HG02973 (cell line): ENCODE measurements at regions not wholly inside any gene's neighbourhood (a gene's known extent, or its start where the extent isn't known, plus 50 kb on each side); places are given as distances from the start of the nearest gene placed in this dataset.
"Not testable (repeated sequence)": the region's sequence is repeated elsewhere in the genome, so short reads cannot be mapped to it uniquely, and the experiment has no call there.

Source experiments
- ATAC-seq: cut with Tn5 transposase; IDR thresholded peaks from one replicate; pipeline ENCODE4 v1.9.1; 2021; ENCODE audit warnings: moderate library complexity; ENCODE audit not compliant: unreplicated experiment

DNA sequence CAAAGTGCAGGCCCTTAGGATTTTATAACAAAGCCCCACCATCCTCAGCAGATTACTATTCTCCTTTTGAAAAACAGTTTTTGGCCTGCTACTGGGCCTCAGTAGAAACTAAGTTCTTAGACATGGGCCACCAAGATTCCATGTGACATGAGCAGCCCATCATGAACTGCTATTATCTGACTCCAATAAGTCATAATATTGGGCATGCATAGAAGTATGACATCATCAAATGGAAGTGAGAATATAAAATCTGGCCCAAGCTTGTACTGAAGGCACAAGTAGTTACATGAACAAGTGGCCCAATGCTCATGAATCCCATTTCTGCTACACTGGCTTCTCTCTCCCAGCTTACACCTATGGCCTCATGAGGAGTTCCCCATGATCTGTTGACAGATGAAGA lies 404.8 kb downstream of the EPHA5 start:
- ATAC-seq = no peak

DNA sequence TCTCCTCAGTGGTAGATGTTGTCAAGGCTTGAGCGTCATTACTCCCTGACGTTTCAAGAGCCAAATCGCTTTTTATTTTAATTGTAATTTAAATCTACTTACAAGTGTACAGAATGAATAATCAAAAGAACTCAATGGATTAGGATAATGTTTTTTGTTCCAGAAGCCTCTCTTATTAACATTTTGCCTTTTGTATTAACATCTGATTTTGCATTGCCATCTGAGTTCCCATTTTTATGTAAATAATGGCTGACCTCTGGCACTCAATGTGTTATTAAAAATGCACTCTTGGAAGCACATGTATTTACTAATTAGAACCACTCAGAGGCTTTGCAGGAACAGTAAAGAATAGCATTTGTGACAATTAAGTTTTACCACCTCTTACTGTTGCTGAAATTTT lies 411.0 kb downstream of the EPHA5 start:
- ATAC-seq = no peak

DNA sequence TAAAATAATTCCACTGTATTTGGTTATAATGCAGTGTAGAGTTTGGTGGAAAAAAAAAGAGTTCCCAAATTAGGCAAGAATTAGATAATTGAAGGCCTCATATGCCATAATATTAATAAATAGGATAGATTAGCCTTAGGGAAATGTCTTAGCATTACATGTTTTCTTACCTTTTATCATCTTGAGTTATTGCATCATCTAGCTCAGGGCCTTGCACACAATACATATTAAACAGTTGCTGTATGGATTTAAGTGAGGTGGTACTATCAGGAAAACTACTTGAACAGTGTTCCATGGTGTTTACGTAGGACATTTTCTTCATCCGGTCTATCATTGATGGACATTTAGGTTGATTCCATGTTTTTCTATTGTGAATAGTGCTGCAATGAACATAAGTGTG lies 419.4 kb downstream of the EPHA5 start:
- no peak for ATAC-seq

DNA sequence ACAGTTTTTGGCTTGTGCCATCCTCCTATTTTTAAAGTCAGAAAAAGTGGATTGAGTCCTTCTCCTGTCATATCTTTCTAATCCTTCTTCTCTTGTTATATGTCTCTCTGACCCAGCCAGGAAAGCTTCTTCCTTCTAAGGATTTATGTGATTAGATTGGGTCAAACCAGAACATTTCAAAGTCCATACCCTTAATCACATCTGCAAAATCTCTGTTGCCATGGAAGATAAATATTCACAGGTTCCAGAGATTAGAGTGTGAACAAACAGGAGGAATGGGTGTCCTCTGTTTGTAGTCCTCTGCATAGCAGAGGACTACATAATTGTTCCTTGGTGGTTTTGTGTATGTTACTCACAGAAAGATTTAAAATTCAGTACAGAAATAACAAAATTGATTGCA lies 421.2 kb downstream of the EPHA5 start:
- no peak for ATAC-seq

DNA sequence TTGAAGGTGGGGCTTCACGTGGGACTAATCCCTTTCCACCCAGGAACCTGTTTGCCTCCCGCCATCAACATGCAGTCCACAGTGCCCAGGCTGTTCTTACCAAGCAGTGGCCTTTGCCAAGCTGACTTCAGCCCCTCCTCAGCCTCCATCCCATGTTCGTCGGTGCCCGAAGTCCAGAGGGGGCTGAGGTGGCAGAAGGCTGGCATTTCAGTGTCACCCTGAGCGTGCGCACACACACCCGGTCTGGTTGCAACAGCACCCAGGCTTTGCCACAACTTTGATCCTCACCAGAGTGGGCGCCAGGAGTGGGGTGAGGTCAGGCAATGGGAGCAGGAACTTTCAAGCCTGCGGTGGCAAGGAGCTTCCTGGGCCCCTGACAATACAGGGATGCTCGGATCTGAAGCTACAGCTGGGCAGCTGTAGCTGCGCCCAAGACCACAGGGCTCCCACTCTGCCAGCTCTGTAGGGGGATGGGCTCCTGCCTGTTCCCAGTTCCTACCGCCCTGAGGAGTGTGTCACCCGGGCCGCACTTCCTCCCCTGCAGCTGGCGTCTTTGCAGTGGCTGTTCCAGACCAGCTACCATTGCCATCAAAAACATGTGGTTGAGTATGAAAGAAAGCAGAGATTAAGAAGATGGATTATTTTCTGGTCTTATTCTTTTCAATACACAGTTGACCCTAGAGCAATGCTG lies 428.0 kb downstream of the EPHA5 start:
- no peak for ATAC-seq

DNA sequence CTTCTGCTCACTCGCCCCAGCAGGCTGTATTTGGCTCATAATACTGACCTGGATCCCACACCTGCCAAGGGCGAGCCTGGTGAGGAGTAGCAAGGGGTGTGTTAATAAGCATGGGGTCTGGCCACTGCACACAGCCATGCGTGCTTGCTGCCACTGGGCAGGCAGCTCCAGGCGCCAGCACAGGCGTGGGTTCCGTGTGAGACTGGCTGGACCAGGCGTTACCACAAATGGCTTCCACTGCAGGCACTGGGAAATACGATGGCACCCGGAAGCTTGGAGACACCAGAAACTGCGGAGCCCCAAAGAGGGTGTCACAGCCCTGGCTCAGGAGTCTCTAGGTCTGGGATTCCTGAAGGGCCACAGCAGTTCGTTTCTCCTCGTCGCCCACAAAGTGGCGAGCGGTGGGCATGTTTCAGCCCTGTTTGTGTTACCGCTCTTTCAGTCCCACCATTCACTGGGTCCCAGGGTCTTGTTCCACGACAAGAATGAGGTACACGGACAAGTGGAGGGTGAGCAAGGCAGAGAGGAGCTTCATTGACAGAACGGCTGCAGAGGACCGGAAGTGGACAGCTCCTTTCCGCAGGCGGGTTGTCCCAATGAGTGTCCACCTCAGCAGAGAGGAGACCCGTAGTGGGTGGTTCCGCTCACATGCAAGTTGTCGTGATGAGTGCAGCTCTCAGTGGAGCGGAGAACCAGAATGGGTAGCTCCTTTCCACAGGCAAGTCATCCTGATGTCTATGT lies 428.9 kb downstream of the EPHA5 start:
- no peak for ATAC-seq

DNA sequence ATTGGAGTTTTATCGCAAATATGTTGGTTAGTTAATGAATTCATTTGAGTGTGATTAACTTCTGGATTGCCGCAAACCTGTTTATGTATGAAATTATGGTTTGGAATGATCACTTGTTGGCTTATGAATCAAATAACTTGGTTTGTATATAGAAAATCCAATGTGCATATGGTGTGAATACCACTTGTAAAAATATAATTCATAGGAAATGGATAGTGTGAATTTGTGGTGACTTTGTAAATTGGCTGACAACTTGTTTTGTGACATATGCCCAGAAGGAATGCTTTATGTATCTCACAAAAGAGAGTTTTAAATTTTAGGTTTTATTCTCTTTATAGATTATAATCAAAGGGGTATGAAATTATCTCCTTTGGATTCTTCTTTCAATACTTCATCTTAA lies 436.2 kb downstream of the EPHA5 start:
- ATAC-seq = no peak

DNA sequence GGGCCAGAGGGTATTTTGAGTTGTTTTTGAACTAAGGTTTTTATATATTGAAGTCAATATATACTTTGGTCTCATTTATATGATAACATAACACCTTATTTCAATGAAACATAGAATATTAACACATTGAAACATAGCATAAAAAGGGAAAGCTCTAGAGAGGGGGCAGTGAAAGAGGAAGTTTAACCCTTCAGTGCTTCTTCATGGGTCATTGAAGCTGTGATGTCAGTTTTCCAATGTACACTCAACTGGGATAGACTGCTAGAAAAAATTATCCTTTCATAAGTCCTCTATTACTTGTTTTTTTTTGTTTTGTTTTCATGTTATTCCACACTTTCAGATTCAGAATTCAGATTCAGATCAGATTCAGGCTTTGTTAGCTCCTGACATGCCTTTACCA lies 442.7 kb downstream of the EPHA5 start:
- ATAC-seq = no peak

DNA sequence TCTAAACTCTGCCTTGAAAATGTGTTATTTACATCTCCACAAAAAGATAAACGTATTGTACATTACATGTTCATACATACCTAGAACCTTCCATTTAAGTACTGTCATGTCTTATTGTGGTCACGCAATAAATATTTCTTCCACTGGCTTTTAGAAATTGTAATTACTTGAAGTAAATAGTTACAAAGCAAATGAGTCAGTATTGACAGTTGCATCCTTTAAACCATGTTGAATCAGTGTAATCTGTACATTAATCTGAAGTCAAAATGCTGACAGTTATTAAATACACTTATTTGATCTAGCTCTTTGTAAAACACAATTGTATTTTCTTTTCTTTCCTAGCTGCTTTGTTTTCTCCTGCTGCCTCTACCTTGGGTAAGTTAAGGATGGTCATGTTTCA lies 446.7 kb downstream of the EPHA5 start:
- ATAC-seq = no peak

DNA sequence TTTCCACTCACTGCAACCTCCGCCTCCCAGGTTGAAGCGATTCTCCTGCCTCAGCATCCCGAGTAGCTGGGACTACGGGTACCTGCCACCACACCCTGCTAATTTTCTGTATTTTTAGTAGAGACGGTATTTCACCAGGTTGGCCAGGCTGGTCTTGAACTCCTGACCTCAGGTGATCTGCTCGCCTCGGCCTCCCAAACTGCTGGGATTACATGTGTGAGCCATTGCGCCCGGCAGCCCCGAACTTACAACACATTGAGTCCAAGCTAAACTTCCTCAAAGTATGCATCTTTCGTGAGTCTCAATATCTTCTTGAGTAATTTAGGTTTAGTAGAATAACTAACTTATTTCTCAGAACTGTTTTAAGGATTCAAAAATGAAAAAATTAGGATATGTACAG lies 447.2 kb downstream of the EPHA5 start:
- not testable (repeated sequence) for ATAC-seq

DNA sequence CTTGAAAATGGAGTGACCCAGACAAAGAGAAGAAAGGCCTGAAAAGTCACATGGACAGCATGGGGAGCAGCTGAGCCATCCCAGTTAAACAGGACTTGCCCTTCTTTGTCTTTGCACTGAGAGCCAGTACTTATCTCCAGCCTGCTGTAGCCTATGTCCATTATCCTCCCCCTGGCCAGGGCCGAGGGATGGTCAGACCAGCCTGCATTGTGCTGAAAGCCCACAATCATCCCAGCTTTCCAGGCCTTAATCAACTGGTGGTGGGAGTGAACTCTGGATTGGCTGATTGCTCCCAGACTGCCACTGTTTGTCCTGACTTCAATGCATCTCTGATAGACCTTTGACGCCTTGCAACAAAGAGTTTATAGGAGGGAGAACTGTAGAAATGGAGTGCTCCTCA lies 453.1 kb downstream of the EPHA5 start:
- ATAC-seq = no peak

DNA sequence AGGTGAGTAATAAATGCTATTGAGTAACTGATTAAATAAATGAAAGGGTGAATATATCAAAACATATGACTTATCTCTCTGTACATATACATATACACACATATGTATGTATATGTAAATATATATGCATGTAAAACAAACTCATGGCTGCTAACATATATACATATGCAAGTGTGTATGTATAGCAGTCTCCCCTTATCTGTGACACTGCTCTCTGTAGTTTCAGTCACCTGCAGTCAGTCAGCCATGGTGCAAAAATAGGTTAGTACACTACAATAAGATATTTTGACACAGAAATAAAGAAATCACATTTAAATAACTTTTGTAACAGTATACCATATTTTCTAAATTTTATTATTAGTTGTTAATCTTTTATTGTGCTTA lies 467.4 kb downstream of the EPHA5 start:
- ATAC-seq = no peak

DNA sequence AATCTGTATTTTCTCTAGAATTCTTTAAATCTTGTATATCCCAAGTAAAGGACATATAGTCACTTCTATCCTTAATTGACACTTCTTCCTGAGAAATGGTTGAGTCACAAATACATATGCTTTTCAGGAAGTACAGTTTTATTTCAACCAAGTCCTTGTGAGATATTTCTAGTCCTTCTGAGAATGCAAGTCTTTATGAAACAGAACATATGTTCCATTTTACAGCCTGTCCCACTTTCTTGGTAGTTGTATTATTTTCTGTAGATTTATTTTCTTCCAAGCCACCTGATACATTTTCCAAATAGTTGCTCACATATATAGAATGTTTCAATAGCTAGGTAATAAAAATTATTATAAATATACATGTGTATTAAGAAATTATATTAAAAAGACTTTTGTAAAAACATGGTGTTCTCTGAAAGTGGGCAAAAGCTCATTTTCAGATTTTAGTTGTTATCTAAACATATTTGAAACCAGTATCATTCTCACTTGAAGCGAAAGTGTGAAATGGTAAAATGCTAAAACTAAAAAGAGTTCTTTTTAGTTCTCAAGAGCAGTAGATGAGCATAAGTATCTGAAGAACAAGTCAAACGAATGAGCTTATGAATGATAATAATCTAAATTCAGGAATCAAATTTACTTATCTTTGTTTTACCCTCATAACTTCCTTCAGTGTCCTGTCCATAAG lies 468.0 kb downstream of the EPHA5 start:
- no peak for ATAC-seq

DNA sequence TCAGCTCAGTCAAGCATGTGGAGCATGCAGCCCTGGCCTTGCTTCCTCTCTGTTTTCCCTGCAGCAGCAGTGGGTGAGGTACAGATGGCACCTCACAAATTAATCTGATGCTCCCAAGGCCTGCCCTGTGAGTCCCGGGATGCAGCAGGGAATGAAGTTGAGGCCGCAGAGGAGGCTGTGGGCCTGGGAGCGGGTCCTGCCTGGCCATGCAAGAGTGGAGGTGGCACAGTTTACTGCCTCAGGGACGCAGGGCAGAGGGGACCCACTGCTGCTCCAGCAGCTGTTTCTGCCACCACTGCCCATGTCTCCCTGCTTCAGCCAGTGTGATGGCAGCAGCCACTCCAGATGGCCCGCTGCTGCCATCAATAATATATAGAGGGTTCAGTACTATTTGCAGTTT lies 474.6 kb downstream of the EPHA5 start:
- no peak for ATAC-seq

DNA sequence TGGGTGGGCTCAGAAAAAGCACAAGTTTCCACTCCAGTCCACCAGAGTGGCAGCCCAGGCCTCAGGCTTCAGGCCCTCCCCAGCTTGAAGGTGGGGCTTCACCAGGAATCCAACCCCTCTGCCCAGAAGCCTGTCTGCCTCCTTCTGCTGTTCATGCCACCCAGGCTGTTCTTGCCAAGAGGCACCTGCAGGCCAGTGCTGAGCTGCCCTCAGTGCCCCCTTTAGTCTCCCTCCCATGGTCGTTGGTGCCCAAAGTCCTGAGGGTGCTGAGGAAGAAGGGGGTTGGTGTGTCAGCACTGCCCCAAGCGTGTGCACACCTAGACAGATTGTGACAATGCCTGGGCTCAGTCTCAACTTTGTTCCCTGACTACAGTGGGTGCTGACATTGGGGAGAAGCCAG lies 475.3 kb downstream of the EPHA5 start:
- no peak for ATAC-seq

DNA sequence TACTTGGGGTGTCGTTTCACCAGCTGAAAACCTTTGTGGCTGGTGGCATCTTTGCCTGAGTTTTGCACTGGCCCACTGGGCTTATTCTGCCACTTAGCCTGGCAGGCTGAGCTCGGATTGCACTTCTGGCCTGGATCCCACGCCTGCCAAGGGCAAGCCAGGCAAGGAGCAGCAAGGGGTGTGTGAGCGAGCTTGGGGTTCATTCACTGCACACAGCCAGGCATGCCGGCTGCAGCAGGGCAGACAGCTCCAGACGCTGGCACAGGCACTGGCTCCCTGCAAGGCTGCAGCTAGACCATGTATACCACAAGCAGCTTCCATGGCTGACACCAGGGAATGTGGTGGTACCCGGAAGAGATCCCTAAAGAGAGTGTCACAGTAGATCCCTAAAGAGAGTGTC lies 476.3 kb downstream of the EPHA5 start:
- no peak for ATAC-seq

DNA sequence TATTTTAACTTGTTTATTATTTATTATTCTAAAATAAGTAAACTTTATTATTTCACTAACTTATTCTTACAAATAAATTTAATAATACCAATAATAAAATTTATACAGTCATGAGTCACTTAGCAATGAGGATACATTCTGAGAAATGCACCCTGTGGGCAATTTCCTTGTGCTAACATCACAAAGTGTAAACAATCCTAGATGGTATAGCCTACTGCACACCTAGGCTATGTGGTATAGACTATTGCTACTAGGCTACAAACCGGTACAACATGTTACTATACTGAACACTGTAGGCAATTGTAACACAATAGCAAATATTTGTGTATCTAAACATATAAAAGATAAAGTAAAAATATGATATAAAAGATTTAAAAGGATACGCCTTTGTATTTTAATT lies 479.5 kb downstream of the EPHA5 start:
- ATAC-seq = no peak

DNA sequence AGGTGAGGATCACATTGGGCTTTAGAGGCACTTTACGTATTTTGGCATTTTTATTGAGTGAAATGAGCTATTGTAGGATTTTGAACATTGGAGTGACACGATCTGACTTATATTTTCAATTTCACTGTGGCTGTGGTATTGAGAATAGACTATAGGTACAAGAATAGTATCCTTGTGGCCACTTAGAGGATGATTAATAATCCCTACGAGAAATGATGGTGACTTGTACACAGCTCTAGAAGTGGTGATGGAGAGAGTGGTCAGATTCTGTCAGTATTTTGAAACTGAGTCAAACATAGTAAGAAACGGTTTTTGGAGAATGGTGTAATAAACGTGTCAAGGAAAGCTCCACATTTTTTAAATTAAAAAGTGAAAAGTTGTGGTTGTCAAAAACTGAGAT lies 494.7 kb downstream of the EPHA5 start:
- no peak for ATAC-seq

DNA sequence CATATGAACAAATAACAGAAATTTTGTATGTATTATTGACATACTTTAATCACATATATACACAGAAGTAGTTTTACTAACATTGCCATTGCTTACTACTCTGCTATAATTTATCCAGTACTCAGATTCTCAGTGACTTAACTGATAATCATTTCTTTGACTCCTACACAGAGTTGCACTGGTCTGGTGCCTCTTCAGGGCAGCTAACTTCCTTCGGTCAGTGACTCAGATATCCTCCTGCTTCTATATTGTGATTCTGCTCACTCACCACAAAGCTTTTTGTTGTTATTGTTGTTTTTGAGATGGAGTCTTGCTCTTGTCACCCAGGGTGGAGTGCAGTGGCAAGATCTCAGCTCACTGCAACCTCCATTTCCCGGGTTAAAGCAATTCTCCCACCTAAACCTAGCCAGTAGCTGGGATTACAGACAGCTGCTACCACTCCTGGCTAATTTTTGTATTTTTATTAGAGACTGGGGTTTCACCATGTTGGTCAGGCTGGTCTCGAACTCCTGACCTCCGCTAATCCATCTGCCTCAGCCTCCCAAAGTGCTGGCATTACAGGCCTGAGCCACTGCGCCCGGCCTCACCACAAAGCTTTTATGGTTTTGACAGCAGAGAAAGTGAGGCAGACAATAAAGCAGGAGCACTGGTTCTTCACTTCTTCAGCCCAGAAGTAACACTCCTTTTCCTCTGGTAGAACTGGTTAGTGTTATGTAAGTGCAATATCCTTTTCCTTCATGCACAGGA lies 499.3 kb downstream of the EPHA5 start:
- no peak for ATAC-seq

DNA sequence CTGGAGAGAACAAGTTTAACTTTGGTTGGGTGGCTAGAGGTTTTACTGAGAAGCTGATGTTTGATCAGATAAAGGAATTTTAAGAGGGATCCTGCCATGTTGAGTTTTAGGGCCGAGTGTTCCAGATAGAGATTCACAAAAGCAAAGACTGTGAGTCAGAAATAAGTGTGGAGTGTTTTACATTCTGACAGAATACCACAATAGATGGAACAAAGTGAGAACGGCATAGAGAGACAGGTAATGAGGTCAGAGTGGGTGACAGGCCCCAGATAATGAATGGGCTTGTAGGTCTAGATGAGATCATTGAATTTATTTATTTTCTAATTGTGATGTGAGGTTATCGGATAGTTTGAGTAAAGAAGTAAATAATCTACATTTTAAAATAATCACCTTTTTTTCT lies 502.6 kb downstream of the EPHA5 start:
- no peak for ATAC-seq

DNA sequence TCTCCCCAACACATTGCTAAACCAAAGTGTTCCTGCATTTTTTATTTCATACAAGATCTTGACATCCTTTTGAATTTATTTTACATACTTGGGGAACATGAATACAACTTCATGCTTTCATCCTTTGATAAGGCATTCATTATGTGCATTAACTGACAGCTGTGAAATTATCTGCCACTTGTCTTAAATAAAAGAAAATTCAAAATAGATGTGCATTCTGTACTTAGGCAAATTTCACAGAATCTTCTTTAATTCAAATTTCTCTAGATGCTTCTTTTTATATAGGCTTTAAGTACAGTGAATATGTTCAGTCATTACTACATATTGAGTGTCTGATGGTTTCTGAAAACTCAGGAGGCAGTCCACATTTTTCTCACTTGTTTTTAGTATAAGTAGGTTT lies 518.1 kb downstream of the EPHA5 start:
- no peak for ATAC-seq

DNA sequence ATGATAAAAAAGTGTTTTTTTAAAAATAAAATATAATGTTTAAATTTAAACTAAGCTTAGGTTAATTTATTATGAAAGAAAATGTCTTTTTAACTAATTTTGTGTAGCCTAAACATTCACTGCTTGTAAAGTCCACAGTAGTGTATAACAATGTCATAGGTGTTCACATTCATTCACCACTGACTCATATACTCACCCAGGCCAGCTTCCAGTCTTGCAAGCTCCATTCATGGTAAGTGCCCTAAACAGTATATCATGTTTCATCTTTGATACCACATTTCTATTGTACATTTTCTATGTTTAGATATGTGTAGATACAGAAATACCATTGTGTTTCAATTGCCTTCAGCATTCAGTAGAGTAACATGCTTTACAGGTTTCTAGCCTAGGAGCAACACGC lies 530.3 kb downstream of the EPHA5 start:
- no peak for ATAC-seq
